ENCODE measurements at regions not wholly inside any gene's neighbourhood (a gene's known extent, or its start where the extent isn't known, plus 50 kb on each side); places are given as distances from the start of the nearest gene placed in this dataset.
A peak's percentile ranks its signal among the peaks of the same experiment; 100 is the strongest.

GRCh38 chr6:134533991-134534390 lies 216.1 kb upstream of the SGK1 start:
- Histone ChIP-seq H3K4me2 (no peak overlapping the region), H3K9me3 (no peaks in the 10 kb centered on the region), H3K4me1 (peaks cover 59% of the 10 kb centered on the region), H3K27ac (peak overlapping the region; percentile 48 to 79; a peak in 4 of 6 replicates), H3K4me3 (no peak overlapping the region)
- WGBS (ENCODE audit: missing lambda C conversion rate), result 97% methylated on average over 3 of the region's 3 CpGs
- TF ChIP-seq TFCP2L1 (CRISPR knock-in tag; IDR thresholded peaks at IDR 0.05) (no peak), ZC3H11A (IDR thresholded peaks at IDR 0.05) (no peak), BCL3 (IDR thresholded peaks at IDR 0.05) (no peak), CBX2 (IDR thresholded peaks at IDR 0.05; ENCODE audit: borderline replicate concordance, low read depth) (no peak), HOXA7 (CRISPR knock-in tag; IDR thresholded peaks at IDR 0.05) (no peak), KDM5A (IDR thresholded peaks at IDR 0.05) (no peak), RNF2 (IDR thresholded peaks at IDR 0.05; ENCODE audit: borderline replicate concordance, low read depth) (no peak), POLR2A (IDR thresholded peaks at IDR 0.05; ENCODE audit: low read length) (no peak), BHLHE40 (IDR thresholded peaks at IDR 0.05; ENCODE audit: low read depth, low read length) (no peak), E2F6 (IDR thresholded peaks at IDR 0.05; ENCODE audit: borderline replicate concordance, low read depth) (no peak), GATA3 (IDR thresholded peaks at IDR 0.05; ENCODE audit: borderline replicate concordance) (no peak)
- TF ChIP-seq, protein P1, sequence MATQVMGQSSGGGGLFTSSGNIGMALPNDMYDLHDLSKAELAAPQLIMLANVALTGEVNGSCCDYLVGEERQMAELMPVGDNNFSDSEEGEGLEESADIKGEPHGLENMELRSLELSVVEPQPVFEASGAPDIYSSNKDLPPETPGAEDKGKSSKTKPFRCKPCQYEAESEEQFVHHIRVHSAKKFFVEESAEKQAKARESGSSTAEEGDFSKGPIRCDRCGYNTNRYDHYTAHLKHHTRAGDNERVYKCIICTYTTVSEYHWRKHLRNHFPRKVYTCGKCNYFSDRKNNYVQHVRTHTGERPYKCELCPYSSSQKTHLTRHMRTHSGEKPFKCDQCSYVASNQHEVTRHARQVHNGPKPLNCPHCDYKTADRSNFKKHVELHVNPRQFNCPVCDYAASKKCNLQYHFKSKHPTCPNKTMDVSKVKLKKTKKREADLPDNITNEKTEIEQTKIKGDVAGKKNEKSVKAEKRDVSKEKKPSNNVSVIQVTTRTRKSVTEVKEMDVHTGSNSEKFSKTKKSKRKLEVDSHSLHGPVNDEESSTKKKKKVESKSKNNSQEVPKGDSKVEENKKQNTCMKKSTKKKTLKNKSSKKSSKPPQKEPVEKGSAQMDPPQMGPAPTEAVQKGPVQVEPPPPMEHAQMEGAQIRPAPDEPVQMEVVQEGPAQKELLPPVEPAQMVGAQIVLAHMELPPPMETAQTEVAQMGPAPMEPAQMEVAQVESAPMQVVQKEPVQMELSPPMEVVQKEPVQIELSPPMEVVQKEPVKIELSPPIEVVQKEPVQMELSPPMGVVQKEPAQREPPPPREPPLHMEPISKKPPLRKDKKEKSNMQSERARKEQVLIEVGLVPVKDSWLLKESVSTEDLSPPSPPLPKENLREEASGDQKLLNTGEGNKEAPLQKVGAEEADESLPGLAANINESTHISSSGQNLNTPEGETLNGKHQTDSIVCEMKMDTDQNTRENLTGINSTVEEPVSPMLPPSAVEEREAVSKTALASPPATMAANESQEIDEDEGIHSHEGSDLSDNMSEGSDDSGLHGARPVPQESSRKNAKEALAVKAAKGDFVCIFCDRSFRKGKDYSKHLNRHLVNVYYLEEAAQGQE (IDR thresholded peaks at IDR 0.05), result no peak
- FAIRE-seq, result no peak
- ChIA-PET POLR2A (no interaction called here), CTCF (interaction anchor here (1.1 to 2.1 kb wide), 2 partner anchors 354 to 356 kb away, joined by 3 to 6 read pairs; no protein-coding TSS in a partner anchor)
- ATAC-seq, result no peak
- no peak for DNase-seq (ENCODE audit: low read depth in 1 of 2, low spot score in 1 of 2)

- Histone ChIP-seq H3K9me3 (no peaks in the 10 kb centered on the region), H3K4me1 (peaks cover 60% of the 10 kb centered on the region), H3K4me2 (no peak overlapping the region), H3K4me3 (no peak overlapping the region), H3K27ac (peak overlapping the region; percentile 46 to 79; a peak in 5 of 6 replicates)
- no peak for TF ChIP-seq E2F6 (IDR thresholded peaks at IDR 0.05; ENCODE audit: borderline replicate concordance, low read depth)
- TF ChIP-seq MAZ (IDR thresholded peaks at IDR 0.05; ENCODE audit: borderline replicate concordance, low read depth, low read length), result no peak
- no peak for TF ChIP-seq HOXA7 (CRISPR knock-in tag; IDR thresholded peaks at IDR 0.05)
- TF ChIP-seq EP300 (IDR thresholded peaks at IDR 0.05), result no peak
- no peak for TF ChIP-seq TP53 (CRISPR knock-in tag; IDR thresholded peaks at IDR 0.05)
- TF ChIP-seq MAX (IDR thresholded peaks at IDR 0.05), result no peak
- TF ChIP-seq BCL3 (IDR thresholded peaks at IDR 0.05), result no peak
- no peak for TF ChIP-seq ESRRA (IDR thresholded peaks at IDR 0.05; ENCODE audit: borderline replicate concordance, low read length)
- no peak for TF ChIP-seq RCOR1 (IDR thresholded peaks at IDR 0.05; ENCODE audit: low read depth, low read length)
- no peak for TF ChIP-seq NR3C1 (IDR thresholded peaks at IDR 0.05)
- no peak for TF ChIP-seq CBX8 (IDR thresholded peaks at IDR 0.05)
- no peak for TF ChIP-seq ZFP36 (IDR thresholded peaks at IDR 0.05; ENCODE audit: borderline replicate concordance, partially characterized antibody)
- TF ChIP-seq EHF (CRISPR knock-in tag; IDR thresholded peaks at IDR 0.05), result no peak
- TF ChIP-seq SREBF2 (IDR thresholded peaks at IDR 0.05), result no peak
- TF ChIP-seq BHLHE40 (IDR thresholded peaks at IDR 0.05; ENCODE audit: low read depth, low read length), result no peak
- DNase-seq (ENCODE audit: low read depth in 1 of 2, low spot score in 1 of 2) (no peak), ATAC-seq (no peak), FAIRE-seq (no peak)
- ChIA-PET POLR2A (interaction anchor here (0.5 kb wide), 1 partner anchor 145 kb away, joined by 4 read pairs; no protein-coding TSS in a partner anchor), CTCF (interaction anchor here (0.7 to 2.1 kb wide), 4 partner anchors 28 to 355 kb away, joined by 3 to 6 read pairs (median 3); no protein-coding TSS in a partner anchor)
- WGBS (ENCODE audit: missing lambda C conversion rate), result 90% methylated on average over 8 of the region's 8 CpGs
Measured at GRCh38 chr6:134532694-134533624, 215.0 kb upstream of the SGK1 start.
